Caco-2 (cell line): ENCODE measurements at regions not wholly inside any gene's neighbourhood (a gene's known extent, or its start where the extent isn't known, plus 50 kb on each side); places are given as distances from the start of the nearest gene placed in this dataset.

Source experiments
- BruUV-seq: library from RNA; stranded (reverse); fragments of 400-500 nt; replicated peaks from 2 replicates; lab custom pipeline; 2021; lab: Mats Ljungman, UMichigan
- CTCF ChIA-PET: fragments of 300-600 bp; sonication (Branson Sonifier 250); formaldehyde crosslinking; loops from one replicate; lab custom pipeline; 2022; ENCODE audit warnings: antibody characterized with exemption; lab: Charles Lee
- POLR2A ChIA-PET: fragments of 300-600 bp; sonication (Branson Sonifier 250); formaldehyde crosslinking; loops from one replicate; lab custom pipeline; 2022; ENCODE audit warnings: antibody characterized with exemption; lab: Charles Lee
- DNase-seq, 2 experiments: peaks; one replicate each; pipeline versions ENCODE4 v3.0.0 to v3.0.0-alpha.2; 2020 to 2022
- H3K27me3 ChIP-seq: replicated peaks from 2 replicates; pipeline ENCODE4 v1.6.0; 2011; ENCODE audit warnings: low read length; ENCODE audit not compliant: control insufficient read depth, insufficient read depth
- H3K36me3 ChIP-seq: 2 replicates; pipeline ENCODE4 v1.5.1; 2011; ENCODE audit warnings: low read length; ENCODE audit not compliant: control insufficient read depth, insufficient read depth
- H3K4me1 ChIP-seq: fragments of 250-450 bp; sonication (Bioruptor Pico); 2 replicates; pipeline ENCODE4 v1.5.1; 2020; ENCODE audit warnings: mild to moderate bottlenecking
- H3K4me3 ChIP-seq: 2 replicates; pipeline ENCODE4 v1.5.1; 2011; ENCODE audit warnings: low read depth, mild to moderate bottlenecking, control low read depth, low read length
- H3K9me3 ChIP-seq: fragments of 250-450 bp; sonication (Bioruptor Pico); 2 replicates; pipeline ENCODE4 v1.5.1; 2020; ENCODE audit warnings: mild to moderate bottlenecking, moderate library complexity
- H3K27ac Mint-ChIP-seq: one replicate; pipeline ENCODE4 v1.8.0; 2022; ENCODE audit warnings: mixed read lengths; ENCODE audit not compliant: unreplicated experiment
- H3K27me3 Mint-ChIP-seq: one replicate; pipeline ENCODE4 v1.8.0; 2022; ENCODE audit warnings: mixed read lengths; ENCODE audit not compliant: insufficient read depth, unreplicated experiment
- H3K36me3 Mint-ChIP-seq: one replicate; pipeline ENCODE4 v1.8.0; 2022; ENCODE audit warnings: mild to moderate bottlenecking, mixed read lengths; ENCODE audit not compliant: insufficient read depth, unreplicated experiment
- H3K4me1 Mint-ChIP-seq: one replicate; pipeline ENCODE4 v1.8.0; 2022; ENCODE audit warnings: low read depth, mixed read lengths; ENCODE audit not compliant: unreplicated experiment
- H3K4me3 Mint-ChIP-seq: one replicate; pipeline ENCODE4 v1.8.0; 2022; ENCODE audit warnings: mild to moderate bottlenecking, moderate library complexity, mixed read lengths; ENCODE audit not compliant: unreplicated experiment
- H3K9me3 Mint-ChIP-seq: one replicate; pipeline ENCODE4 v1.8.0; 2022; ENCODE audit warnings: mixed read lengths; ENCODE audit not compliant: unreplicated experiment
- intact Hi-C: fragments of 100-400 bp; cut with micrococcal nuclease; formaldehyde crosslinking; loops from one replicate; pipeline ENCODE4 v1.10.0; 2022; ENCODE audit not compliant: unreplicated experiment
- TF ChIP-seq, protein P1 (sequence below), 2 experiments: fragments of 200-600 bp in 1 of 2; IDR thresholded peaks; 1 replicate in 1 of 2; 2 replicates in 1 of 2; pipeline versions ENCODE4 v1.5.1 to v1.8.0; 2011 to 2022; ENCODE audit warnings: antibody characterized with exemption in 1 of 2, control low read depth in 1 of 2, inconsistent platforms in 1 of 2, low read depth in 1 of 2, low read length in 1 of 2, mild to moderate bottlenecking in 1 of 2, moderate library complexity in 1 of 2; ENCODE audit not compliant: insufficient read depth in 1 of 2, severe bottlenecking in 1 of 2, unreplicated experiment in 1 of 2

DNA sequence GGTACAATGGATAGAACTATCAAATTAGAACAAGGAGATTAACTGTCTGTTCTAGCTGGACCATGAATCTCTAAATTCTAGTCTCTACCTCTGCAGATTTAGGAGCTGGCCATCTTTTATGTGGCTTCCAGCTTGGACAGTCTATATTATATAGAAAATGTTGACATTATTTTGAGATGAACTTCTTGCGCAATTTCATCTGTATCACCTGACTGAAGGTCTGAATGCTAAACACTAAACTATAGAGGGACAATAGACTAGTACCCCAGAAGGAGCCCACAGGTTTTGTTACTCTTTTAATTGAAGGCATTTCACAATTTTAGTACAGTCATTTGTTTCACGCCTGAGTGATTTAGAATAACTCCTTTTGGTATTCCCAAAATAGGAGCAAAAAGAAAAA, 222.4 kb upstream of the ANKRD30A start:
- H3K36me3 ChIP-seq = no peaks in the 10 kb centered on the region
- Mint-ChIP-seq H3K27me3 (no peaks in the 10 kb centered on the region), H3K4me1 (no peaks in the 10 kb centered on the region), H3K27ac (no peak overlapping the region), H3K4me3 (no peak overlapping the region), H3K36me3 (no peaks in the 10 kb centered on the region), H3K9me3 (no peaks in the 10 kb centered on the region)
- no peaks in the 10 kb centered on the region for H3K27me3 ChIP-seq
- no peak for DNase-seq
- POLR2A ChIA-PET = no interaction called here
- intact Hi-C loops = loop anchor here (5.0 to 10.0 kb wide), 2 partner anchors 849 to 1112 kb away; partner anchors contain the start of gene ZNF33A
- BruUV-seq = no TSS peak
- TF ChIP-seq, protein P1, sequence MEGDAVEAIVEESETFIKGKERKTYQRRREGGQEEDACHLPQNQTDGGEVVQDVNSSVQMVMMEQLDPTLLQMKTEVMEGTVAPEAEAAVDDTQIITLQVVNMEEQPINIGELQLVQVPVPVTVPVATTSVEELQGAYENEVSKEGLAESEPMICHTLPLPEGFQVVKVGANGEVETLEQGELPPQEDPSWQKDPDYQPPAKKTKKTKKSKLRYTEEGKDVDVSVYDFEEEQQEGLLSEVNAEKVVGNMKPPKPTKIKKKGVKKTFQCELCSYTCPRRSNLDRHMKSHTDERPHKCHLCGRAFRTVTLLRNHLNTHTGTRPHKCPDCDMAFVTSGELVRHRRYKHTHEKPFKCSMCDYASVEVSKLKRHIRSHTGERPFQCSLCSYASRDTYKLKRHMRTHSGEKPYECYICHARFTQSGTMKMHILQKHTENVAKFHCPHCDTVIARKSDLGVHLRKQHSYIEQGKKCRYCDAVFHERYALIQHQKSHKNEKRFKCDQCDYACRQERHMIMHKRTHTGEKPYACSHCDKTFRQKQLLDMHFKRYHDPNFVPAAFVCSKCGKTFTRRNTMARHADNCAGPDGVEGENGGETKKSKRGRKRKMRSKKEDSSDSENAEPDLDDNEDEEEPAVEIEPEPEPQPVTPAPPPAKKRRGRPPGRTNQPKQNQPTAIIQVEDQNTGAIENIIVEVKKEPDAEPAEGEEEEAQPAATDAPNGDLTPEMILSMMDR (IDR thresholded peaks at IDR 0.05; ENCODE audit: insufficient read depth in 1 of 2, low read depth in 1 of 2, low read length in 1 of 2, severe bottlenecking in 1 of 2, unreplicated experiment in 1 of 2) = no peak
- CTCF ChIA-PET = interaction anchor here (0.6 kb wide), 1 partner anchor 359 kb away, joined by 3 read pairs; no protein-coding TSS in a partner anchor
- no peaks in the 10 kb centered on the region for H3K4me1 ChIP-seq
- H3K4me3 ChIP-seq = no peak overlapping the region
- no peaks in the 10 kb centered on the region for H3K9me3 ChIP-seq

DNA sequence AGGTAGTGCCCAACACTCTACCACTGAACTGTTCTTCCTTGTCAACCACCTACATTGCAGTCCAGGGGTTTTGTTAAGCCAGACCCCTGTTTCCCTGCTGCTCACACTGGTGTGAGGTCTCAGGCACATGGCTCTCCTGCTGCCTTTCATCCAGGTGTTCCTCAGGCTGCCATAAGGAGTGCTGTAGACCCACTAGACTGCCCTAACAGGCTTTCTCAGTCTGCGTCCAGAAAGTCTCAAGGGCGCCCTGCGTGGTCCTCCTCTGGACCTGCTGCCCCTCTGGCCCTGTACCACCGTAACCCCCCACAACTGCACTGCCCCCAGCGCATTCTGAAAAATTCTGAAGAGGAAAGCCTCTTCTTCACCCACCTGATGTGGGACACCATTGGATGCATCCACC, 225.7 kb upstream of the ANKRD30A start:
- no TSS peak for BruUV-seq
- ChIA-PET POLR2A (no interaction called here), CTCF (interaction anchor here (1.0 kb wide), 1 partner anchor 11 kb away, joined by 3 read pairs; no protein-coding TSS in a partner anchor)
- DNase-seq = no peak
- H3K27ac Mint-ChIP-seq = no peak overlapping the region
- no peaks in the 10 kb centered on the region for H3K36me3 ChIP-seq
- TF ChIP-seq, protein P1 (IDR thresholded peaks at IDR 0.05; ENCODE audit: insufficient read depth in 1 of 2, low read depth in 1 of 2, low read length in 1 of 2, severe bottlenecking in 1 of 2, unreplicated experiment in 1 of 2) = no peak
- no peak overlapping the region for H3K4me3 Mint-ChIP-seq
- H3K9me3 Mint-ChIP-seq = peaks cover 24% of the 10 kb centered on the region
- no peak overlapping the region for H3K4me3 ChIP-seq
- H3K4me1 ChIP-seq = no peaks in the 10 kb centered on the region
- intact Hi-C loops = loop anchor here (1.0 to 10.0 kb wide), 3 partner anchors 364 to 1115 kb away; partner anchors contain the start of gene ZNF33A
- no peaks in the 10 kb centered on the region for H3K9me3 ChIP-seq
- H3K36me3 Mint-ChIP-seq = no peaks in the 10 kb centered on the region
- no peaks in the 10 kb centered on the region for H3K27me3 ChIP-seq
- H3K4me1 Mint-ChIP-seq = no peaks in the 10 kb centered on the region
- no peaks in the 10 kb centered on the region for H3K27me3 Mint-ChIP-seq

DNA sequence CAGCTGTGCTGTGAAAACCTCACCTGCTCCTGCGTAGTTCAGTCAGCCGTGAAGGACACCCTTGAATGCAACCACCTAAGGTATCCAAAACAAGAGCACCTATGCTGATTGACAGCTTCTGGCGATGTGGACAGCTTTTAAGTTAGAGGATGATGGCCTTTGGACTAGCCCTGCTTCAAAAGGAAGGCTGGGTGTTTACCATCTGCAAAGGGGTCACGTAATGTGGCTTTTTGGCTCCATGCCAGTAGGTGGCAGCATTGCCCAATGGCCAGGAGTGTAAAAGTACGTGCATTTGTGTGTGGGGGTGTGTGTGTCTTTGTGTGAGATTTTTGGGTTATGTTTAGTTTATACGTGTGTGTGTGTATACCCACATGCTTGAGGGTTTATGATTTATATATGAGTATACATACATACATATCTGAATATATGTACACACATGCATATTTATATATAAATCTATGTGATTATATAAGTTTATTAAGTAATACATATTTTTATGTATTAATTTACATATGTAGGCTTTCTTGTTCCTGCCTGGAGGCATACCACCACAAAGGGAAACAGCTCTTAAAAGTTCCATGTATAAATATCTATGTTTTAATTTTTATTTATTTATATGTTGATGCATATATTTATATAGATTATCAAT, 236.3 kb upstream of the ANKRD30A start:
- Mint-ChIP-seq H3K9me3 (no peaks in the 10 kb centered on the region), H3K4me3 (no peak overlapping the region), H3K27me3 (no peaks in the 10 kb centered on the region), H3K4me1 (peaks cover 7% of the 10 kb centered on the region), H3K27ac (no peak overlapping the region), H3K36me3 (no peaks in the 10 kb centered on the region)
- TF ChIP-seq, protein P1 (IDR thresholded peaks at IDR 0.05; ENCODE audit: insufficient read depth in 1 of 2, low read depth in 1 of 2, low read length in 1 of 2, severe bottlenecking in 1 of 2, unreplicated experiment in 1 of 2) = peak; percentile 96
- DNase-seq = peak; percentile 84 to 89
- BruUV-seq = no TSS peak
- Histone ChIP-seq H3K4me1 (peaks cover 5% of the 10 kb centered on the region; the same call in 1 of the 2 replicates), H3K36me3 (no peaks in the 10 kb centered on the region), H3K27me3 (no peaks in the 10 kb centered on the region), H3K9me3 (no peaks in the 10 kb centered on the region), H3K4me3 (no peak overlapping the region)
- intact Hi-C loops = loop anchor here (1.0 kb wide), 4 partner anchors 374 to 865 kb away; no protein-coding TSS in a partner anchor
- CTCF ChIA-PET = interaction anchor here (0.6 to 1.3 kb wide), 13 partner anchors 8 to 1477 kb away, joined by 3 to 7 read pairs (median 4); no protein-coding TSS in a partner anchor
- POLR2A ChIA-PET = no interaction called here
